ENCODE measurements at regions not wholly inside any gene's neighbourhood (a gene's known extent, or its start where the extent isn't known, plus 50 kb on each side); places are given as distances from the start of the nearest gene placed in this dataset.
A peak's percentile ranks its signal among the peaks of the same experiment; 100 is the strongest.

DNA sequence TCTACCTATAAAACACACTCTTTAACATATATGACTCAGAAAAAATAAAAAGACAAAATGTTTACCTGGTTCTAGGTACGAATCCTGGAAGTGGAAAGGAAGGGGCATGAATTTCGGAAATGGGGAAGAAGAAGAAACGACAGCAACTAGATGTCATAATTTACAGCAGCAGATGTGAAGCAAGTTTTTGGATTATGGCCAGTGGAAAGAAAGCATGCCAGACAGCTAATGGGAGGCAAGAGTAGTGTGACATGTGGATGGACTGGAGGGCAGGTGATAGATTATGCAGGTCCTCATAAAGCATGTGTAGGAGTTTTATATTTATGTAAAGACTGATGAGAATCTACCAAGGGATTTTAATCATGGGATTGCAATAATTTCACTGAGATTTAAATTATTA, 279.0 kb upstream of the TACR3 start:
- WGBS (ENCODE audit: insufficient coverage, low coverage, low lambda C conversion rate, missing lambda C conversion rate), result 53% methylated on average over 3 of the region's 3 CpGs
- no peak for TF ChIP-seq POLR2A (IDR thresholded peaks at IDR 0.05)
- TF ChIP-seq, protein P1, sequence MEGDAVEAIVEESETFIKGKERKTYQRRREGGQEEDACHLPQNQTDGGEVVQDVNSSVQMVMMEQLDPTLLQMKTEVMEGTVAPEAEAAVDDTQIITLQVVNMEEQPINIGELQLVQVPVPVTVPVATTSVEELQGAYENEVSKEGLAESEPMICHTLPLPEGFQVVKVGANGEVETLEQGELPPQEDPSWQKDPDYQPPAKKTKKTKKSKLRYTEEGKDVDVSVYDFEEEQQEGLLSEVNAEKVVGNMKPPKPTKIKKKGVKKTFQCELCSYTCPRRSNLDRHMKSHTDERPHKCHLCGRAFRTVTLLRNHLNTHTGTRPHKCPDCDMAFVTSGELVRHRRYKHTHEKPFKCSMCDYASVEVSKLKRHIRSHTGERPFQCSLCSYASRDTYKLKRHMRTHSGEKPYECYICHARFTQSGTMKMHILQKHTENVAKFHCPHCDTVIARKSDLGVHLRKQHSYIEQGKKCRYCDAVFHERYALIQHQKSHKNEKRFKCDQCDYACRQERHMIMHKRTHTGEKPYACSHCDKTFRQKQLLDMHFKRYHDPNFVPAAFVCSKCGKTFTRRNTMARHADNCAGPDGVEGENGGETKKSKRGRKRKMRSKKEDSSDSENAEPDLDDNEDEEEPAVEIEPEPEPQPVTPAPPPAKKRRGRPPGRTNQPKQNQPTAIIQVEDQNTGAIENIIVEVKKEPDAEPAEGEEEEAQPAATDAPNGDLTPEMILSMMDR (IDR thresholded peaks at IDR 0.05), result no peak
- Histone ChIP-seq H3K9me3 (no peaks in the 10 kb centered on the region), H3K4me1 (no peaks in the 10 kb centered on the region), H3K27ac (no peak overlapping the region), H3K27me3 (no peaks in the 10 kb centered on the region), H3K36me3 (no peaks in the 10 kb centered on the region), H3K4me3 (no peak overlapping the region)
- ATAC-seq (no peak), DNase-seq (no peak)
- intact Hi-C loops (cut with DNase I), result no loop called here

DNA sequence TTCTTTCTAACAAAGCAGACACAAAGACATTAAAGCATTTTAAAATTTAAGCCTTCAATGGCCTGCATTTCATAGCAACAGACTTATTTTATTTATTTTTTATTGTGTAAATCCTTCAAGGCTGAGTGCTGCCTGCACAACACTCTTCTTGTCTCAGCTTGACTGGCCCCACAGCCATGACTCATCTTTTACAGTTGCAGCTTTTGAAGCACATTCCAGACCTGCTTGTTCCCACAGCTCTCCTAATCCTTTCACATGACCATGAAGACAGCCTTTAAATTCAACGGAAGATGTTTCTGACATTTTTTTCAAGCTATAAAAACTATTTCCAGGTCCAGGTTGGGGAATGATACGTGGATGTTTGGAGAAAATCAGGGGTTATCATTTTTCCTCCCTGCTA, 276.9 kb upstream of the TACR3 start:
- H3K4me3 ChIP-seq, result no peak overlapping the region
- no peak overlapping the region for H3K27ac ChIP-seq
- ATAC-seq (no peak), DNase-seq (no peak)
- H3K4me1 ChIP-seq, result no peaks in the 10 kb centered on the region
- intact Hi-C loops (cut with DNase I), result no loop called here
- H3K36me3 ChIP-seq, result no peaks in the 10 kb centered on the region
- WGBS (ENCODE audit: insufficient coverage, low coverage, low lambda C conversion rate, missing lambda C conversion rate), result 21% methylated on average over 2 of the region's 2 CpGs
- H3K27me3 ChIP-seq, result no peaks in the 10 kb centered on the region
- H3K9me3 ChIP-seq, result peaks cover 0 to under 1% (median 0%) of the 10 kb centered on the region in 4 donors
- TF ChIP-seq, protein P1 (IDR thresholded peaks at IDR 0.05), result no peak
- TF ChIP-seq POLR2A (IDR thresholded peaks at IDR 0.05), result no peak

DNA sequence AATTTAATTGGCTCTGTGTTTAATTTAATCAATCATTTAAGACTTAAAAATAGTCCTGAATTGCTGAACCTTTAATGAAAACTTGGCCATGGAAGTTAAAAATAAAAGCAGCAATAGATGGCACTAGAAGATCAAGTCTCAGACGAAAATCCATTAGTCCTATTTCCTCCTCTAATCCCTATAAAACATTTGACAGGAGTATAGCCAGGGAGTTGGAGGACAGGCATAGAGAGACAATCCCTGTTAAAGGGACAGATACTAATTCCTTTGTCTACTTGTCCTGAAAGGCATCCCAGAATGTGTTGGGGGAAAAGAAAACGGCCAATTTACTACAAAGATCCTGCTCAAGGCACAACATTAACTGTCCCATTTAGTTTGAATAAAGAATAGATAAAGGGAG, 276.3 kb upstream of the TACR3 start:
- Histone ChIP-seq H3K36me3 (no peaks in the 10 kb centered on the region), H3K4me1 (no peaks in the 10 kb centered on the region), H3K9me3 (peaks cover 0 to 6% (median 0%) of the 10 kb centered on the region in 4 donors), H3K27ac (no peak overlapping the region), H3K27me3 (no peaks in the 10 kb centered on the region), H3K4me3 (no peak overlapping the region)
- TF ChIP-seq, protein P1 (IDR thresholded peaks at IDR 0.05), result no peak
- TF ChIP-seq POLR2A (IDR thresholded peaks at IDR 0.05), result no peak
- intact Hi-C loops (cut with DNase I), result no loop called here
- DNase-seq (no peak), ATAC-seq (no peak)
- WGBS (ENCODE audit: insufficient coverage, low coverage, low lambda C conversion rate, missing lambda C conversion rate), result 13% methylated on average over 2 of the region's 2 CpGs

DNA sequence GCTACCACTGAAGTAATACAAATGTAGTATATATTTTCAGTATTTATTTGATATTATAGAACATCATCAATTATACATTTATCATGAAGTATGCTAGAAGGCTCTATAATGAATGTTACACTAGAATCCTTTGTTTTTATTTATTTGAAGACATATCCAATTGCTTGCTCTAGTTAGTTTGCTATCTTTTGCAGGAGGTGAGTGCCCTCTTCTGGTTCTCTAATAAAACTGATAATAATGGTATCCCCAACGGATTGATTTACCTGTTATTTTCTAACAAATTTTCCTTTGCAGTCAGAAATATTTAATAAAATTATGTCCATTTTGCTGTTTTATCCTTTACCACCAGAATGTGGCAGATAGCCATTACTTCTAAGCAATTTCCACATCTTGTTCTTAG, 274.3 kb upstream of the TACR3 start:
- ATAC-seq, result no peak
- Histone ChIP-seq H3K9me3 (peaks cover 0 to 8% (median 0%) of the 10 kb centered on the region in 4 donors), H3K36me3 (no peaks in the 10 kb centered on the region), H3K27me3 (no peaks in the 10 kb centered on the region), H3K4me1 (no peaks in the 10 kb centered on the region), H3K27ac (no peak overlapping the region), H3K4me3 (no peak overlapping the region)
- intact Hi-C loops (cut with DNase I), result no loop called here
- TF ChIP-seq, protein P1 (IDR thresholded peaks at IDR 0.05), result peak in 3 of 4 donors; percentile 8 to 23 (median 20)
- TF ChIP-seq POLR2A (IDR thresholded peaks at IDR 0.05), result no peak
- 0% methylated on average over 1 of the region's 1 CpG for WGBS (ENCODE audit: insufficient coverage, low coverage, low lambda C conversion rate, missing lambda C conversion rate)
- no peak for DNase-seq

DNA sequence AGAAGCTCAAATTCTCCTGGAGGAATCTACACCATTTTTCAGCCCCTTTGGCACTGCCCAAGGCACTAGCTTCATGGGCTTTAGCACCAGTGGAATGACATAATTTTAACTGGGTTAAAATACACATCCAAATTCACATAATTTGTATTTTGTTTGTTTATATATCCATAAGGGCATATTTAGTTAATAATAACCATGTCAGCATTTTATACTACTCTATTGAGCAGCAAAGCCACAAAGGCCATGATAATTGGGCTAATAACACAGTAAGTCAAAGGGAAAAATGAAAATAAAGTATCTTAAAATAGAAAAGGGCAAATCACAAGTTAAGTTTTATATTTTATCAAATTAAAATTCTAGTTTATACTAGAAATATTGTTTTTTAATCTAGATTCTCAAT, 262.7 kb upstream of the TACR3 start:
- H3K27ac ChIP-seq, result no peak overlapping the region
- H3K4me3 ChIP-seq, result no peak overlapping the region
- no peaks in the 10 kb centered on the region for H3K27me3 ChIP-seq
- no peaks in the 10 kb centered on the region for H3K9me3 ChIP-seq
- no peaks in the 10 kb centered on the region for H3K4me1 ChIP-seq
- ATAC-seq (no peak), DNase-seq (no peak)
- no peaks in the 10 kb centered on the region for H3K36me3 ChIP-seq
- intact Hi-C loops (cut with DNase I), result no loop called here
- no peak for TF ChIP-seq POLR2A (IDR thresholded peaks at IDR 0.05)
- TF ChIP-seq, protein P1 (IDR thresholded peaks at IDR 0.05), result no peak
